ENCODE measurements at regions not wholly inside any gene's neighbourhood (a gene's known extent, or its start where the extent isn't known, plus 50 kb on each side); places are given as distances from the start of the nearest gene placed in this dataset.
A peak's percentile ranks its signal among the peaks of the same experiment; 100 is the strongest.
"Not testable (repeated sequence)": the region's sequence is repeated elsewhere in the genome, so short reads cannot be mapped to it uniquely, and the experiment has no call there.

DNA sequence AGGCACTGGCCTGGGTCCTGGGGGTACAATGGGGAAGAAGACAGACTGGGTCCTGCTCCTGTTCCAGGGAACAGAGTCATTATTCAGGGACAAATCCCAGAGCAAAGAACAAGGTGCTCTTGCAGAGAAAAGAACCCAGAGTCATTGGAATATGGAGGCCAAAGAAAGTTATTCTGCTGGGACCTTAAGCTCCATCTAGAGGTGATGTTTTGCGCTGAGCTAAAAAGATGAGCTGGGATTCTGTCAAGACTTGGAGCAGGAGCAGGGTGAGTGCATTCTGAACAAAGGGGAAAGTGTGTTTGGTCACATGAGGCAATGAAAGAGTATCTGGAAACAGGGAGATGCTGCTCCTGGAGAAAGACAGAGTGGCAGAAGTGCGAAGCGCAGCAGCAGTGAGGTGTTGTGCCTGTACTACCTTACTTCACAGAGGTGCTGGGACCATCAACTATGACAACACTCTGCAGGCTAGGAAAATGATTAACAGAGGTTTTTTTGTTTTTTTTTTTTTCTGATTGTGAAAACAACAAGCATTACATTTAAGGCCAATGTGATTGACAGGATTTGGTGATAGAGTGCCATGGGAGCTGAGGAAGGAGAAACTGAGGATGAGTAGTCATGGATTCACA lies 95.3 kb upstream of the TNFSF11 start:
- no peak overlapping the region for H3K4me3 Mint-ChIP-seq
- DNase-seq: no peak

GRCh38 chr13:42484386-42484785 lies 89.6 kb upstream of the TNFSF11 start:
- H3K4me3 Mint-ChIP-seq: no peak overlapping the region

More for the DNA sequence above, 95.3 kb upstream of the TNFSF11 start:
- Mint-ChIP-seq H3K27me3 (ENCODE audit: low read depth) (no peaks in the 10 kb centered on the region), H3K4me1 (ENCODE audit: low read depth) (peaks cover 16% of the 10 kb centered on the region), H3K36me3 (ENCODE audit: insufficient read depth) (no peaks in the 10 kb centered on the region), H3K9me3 (no peaks in the 10 kb centered on the region)
- ATAC-seq: no peak

GRCh38 chr13:42485272-42485671 lies 88.7 kb upstream of the TNFSF11 start:
- no peaks in the 10 kb centered on the region for H3K36me3 Mint-ChIP-seq (ENCODE audit: insufficient read depth)
- no peaks in the 10 kb centered on the region for H3K27me3 Mint-ChIP-seq (ENCODE audit: low read depth)
- no peaks in the 10 kb centered on the region for H3K9me3 Mint-ChIP-seq
- peaks cover 5% of the 10 kb centered on the region for H3K4me1 Mint-ChIP-seq (ENCODE audit: low read depth)
- H3K4me3 Mint-ChIP-seq: no peak overlapping the region
- DNase-seq: no peak
- ATAC-seq: no peak

More at GRCh38 chr13:42484386-42484785, 89.6 kb upstream of the TNFSF11 start:
- DNase-seq: no peak
- no peaks in the 10 kb centered on the region for H3K36me3 Mint-ChIP-seq (ENCODE audit: insufficient read depth)
- H3K4me1 Mint-ChIP-seq (ENCODE audit: low read depth): peaks cover 5% of the 10 kb centered on the region
- no peaks in the 10 kb centered on the region for H3K27me3 Mint-ChIP-seq (ENCODE audit: low read depth)
- H3K9me3 Mint-ChIP-seq: no peaks in the 10 kb centered on the region
- no peak for ATAC-seq

- Mint-ChIP-seq H3K9me3 (no peaks in the 10 kb centered on the region), H3K36me3 (ENCODE audit: insufficient read depth) (no peaks in the 10 kb centered on the region), H3K27me3 (ENCODE audit: low read depth) (no peaks in the 10 kb centered on the region), H3K4me1 (ENCODE audit: low read depth) (peaks cover 5% of the 10 kb centered on the region), H3K4me3 (no peak overlapping the region)
- no peak for ATAC-seq
- DNase-seq: no peak
These were observed 87.2 kb upstream of the TNFSF11 start for GRCh38 chr13:42486711-42487198.

- Mint-ChIP-seq H3K36me3 (ENCODE audit: insufficient read depth) (no peaks in the 10 kb centered on the region), H3K27me3 (ENCODE audit: low read depth) (no peaks in the 10 kb centered on the region), H3K9me3 (no peaks in the 10 kb centered on the region), H3K4me3 (no peak overlapping the region), H3K4me1 (ENCODE audit: low read depth) (peaks cover 5% of the 10 kb centered on the region)
- ATAC-seq (no peak), DNase-seq (no peak)
These were observed 86.7 kb upstream of the TNFSF11 start for GRCh38 chr13:42487221-42487620.

DNA sequence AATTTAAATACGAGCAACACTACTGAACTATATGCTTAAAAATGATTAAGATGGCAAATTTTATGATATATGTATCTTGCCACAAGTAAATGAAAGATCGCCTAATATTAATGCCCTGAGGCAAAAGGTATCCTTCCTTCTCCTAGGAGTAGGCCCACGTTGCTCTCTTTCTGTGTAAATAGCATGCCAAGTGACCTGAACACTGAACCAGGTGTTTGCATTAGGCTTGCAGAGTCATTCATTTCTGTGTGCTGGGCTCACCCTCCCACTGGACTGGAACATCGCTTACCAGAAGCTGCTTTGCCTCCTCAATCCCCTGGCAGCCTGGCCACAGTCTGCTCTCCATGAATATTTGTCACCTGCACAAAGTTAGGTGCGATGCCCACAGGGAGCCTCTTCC lies 83.3 kb upstream of the TNFSF11 start:
- Mint-ChIP-seq H3K27me3 (ENCODE audit: low read depth) (no peaks in the 10 kb centered on the region), H3K9me3 (no peaks in the 10 kb centered on the region), H3K36me3 (ENCODE audit: insufficient read depth) (no peaks in the 10 kb centered on the region), H3K4me1 (ENCODE audit: low read depth) (peaks cover 26% of the 10 kb centered on the region), H3K4me3 (no peak overlapping the region)
- ATAC-seq: no peak
- DNase-seq: no peak

- Mint-ChIP-seq H3K4me1 (ENCODE audit: low read depth) (peaks cover 35% of the 10 kb centered on the region), H3K27me3 (ENCODE audit: low read depth) (no peaks in the 10 kb centered on the region), H3K9me3 (no peaks in the 10 kb centered on the region), H3K36me3 (ENCODE audit: insufficient read depth) (no peaks in the 10 kb centered on the region), H3K4me3 (no peak overlapping the region)
- no peak for ATAC-seq
- DNase-seq: no peak
These were observed 81.5 kb upstream of the TNFSF11 start for GRCh38 chr13:42492372-42492920.

- Mint-ChIP-seq H3K4me3 (no peak overlapping the region), H3K9me3 (no peaks in the 10 kb centered on the region), H3K36me3 (ENCODE audit: insufficient read depth) (no peaks in the 10 kb centered on the region), H3K27me3 (ENCODE audit: low read depth) (no peaks in the 10 kb centered on the region), H3K4me1 (ENCODE audit: low read depth) (peaks cover 46% of the 10 kb centered on the region)
- ATAC-seq: peak in 1 of 2 donors; percentile 30
- DNase-seq: no peak
These were observed 79.8 kb upstream of the TNFSF11 start for GRCh38 chr13:42494157-42494556.

DNA sequence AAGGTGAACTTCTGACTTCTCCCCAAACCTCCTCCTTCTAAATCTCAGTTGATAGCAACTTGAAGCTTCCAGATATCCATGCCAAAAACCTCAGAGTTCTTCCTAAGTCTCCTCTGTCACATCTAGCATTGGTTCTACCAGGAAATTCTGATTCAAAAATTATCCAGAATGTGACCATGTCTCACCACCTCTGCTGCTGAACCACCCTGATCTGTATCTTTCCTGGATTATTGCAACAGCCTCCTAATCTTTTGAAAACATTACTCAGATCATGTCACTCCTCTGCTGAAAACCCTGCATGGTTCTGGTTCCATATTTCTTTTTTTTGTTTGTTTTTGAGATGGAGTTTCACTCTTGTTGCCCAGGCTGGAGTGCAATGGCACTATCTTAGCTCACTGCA lies 78.7 kb upstream of the TNFSF11 start:
- H3K27me3 Mint-ChIP-seq (ENCODE audit: low read depth): no peaks in the 10 kb centered on the region
- peak overlapping the region; percentile 11 for H3K4me3 Mint-ChIP-seq
- H3K36me3 Mint-ChIP-seq (ENCODE audit: insufficient read depth): peaks cover 2% of the 10 kb centered on the region
- ATAC-seq (peak; percentile 19 to 39), DNase-seq (no peak)
- H3K4me1 Mint-ChIP-seq (ENCODE audit: low read depth): peaks cover 46% of the 10 kb centered on the region
- H3K9me3 Mint-ChIP-seq: no peaks in the 10 kb centered on the region

GRCh38 chr13:42495751-42496150 lies 78.2 kb upstream of the TNFSF11 start:
- ATAC-seq: no peak
- Mint-ChIP-seq H3K27me3 (ENCODE audit: low read depth) (no peaks in the 10 kb centered on the region), H3K4me1 (ENCODE audit: low read depth) (peaks cover 46% of the 10 kb centered on the region), H3K36me3 (ENCODE audit: insufficient read depth) (peaks cover 2% of the 10 kb centered on the region), H3K9me3 (no peaks in the 10 kb centered on the region), H3K4me3 (no peak overlapping the region)
- no peak for DNase-seq

DNA sequence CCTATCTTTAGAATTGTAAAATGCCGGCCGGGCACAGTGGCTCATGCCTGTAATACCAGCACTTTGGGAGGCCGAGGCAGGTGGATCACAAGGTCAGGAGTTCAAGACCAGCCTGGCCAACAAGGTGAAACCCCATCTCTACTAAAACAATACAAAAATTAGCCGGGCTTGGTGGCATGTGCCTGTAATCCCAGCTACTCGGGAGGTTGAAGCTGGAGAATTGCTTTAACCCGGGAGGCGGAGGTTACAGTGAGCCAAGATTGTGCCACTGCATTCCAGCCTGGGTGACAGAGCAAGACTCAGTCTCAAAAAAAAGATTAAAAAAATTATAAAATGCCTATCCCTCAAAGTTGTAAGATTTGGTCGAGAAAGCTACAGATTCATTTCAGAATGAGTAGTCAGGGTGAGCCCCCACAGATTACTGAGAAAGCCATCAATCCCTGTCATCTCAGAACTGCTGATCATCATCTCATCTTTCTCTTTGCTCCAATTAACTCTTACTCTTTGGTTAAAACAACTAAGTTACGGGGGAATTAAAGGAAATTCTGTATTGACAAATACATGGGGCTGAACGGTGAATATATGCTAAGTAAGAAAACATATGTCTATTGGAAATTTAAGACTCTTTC lies 76.9 kb upstream of the TNFSF11 start:
- H3K4me3 Mint-ChIP-seq; DNase-seq; H3K9me3 Mint-ChIP-seq; H3K36me3 Mint-ChIP-seq (ENCODE audit: insufficient read depth); H3K27me3 Mint-ChIP-seq (ENCODE audit: low read depth): not testable (repeated sequence)
- peak; percentile 44 to 49 for ATAC-seq
- peaks cover 46% of the 10 kb centered on the region for H3K4me1 Mint-ChIP-seq (ENCODE audit: low read depth)

DNA sequence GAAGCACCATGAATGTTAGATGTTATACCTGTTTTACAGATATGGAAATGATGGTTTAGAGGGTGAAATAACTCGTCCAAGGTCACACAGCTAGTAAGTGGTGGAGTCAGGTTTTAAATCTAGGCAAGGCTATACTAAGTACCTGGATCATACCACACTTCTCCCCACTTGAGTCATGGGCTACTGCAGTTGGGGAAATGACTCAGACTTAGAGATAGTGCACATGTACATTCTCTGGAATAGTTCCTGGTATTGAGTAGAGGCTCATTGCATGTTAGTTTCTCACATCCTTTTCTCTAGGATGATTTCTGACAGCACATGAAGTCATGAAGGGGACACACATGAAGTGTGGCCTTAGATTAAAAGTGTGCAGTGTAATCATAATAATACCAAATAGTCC lies 76.2 kb upstream of the TNFSF11 start:
- H3K36me3 Mint-ChIP-seq (ENCODE audit: insufficient read depth): peaks cover 2% of the 10 kb centered on the region
- no peak for DNase-seq
- no peaks in the 10 kb centered on the region for H3K9me3 Mint-ChIP-seq
- peak; percentile 81 to 88 for ATAC-seq
- H3K4me3 Mint-ChIP-seq: no peak overlapping the region
- H3K27me3 Mint-ChIP-seq (ENCODE audit: low read depth): no peaks in the 10 kb centered on the region
- H3K4me1 Mint-ChIP-seq (ENCODE audit: low read depth): peaks cover 46% of the 10 kb centered on the region

DNA sequence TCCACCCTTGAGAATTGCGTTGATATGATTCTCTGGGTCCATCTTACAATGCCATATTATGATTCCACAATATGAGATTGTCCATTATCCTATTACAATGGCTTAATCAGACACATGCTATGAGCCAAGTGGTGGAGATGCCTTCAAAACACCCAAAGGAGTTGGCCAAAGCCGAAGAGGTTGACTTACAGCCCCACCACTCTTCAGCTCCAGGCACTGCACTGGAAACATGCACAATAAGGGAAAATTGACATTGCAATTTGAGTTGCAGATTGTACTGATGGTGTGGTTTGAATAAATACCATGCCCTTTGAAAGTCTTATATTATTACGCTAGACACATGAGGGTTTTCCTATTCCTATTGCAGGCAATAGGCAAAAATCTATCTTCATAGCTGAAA lies 75.4 kb upstream of the TNFSF11 start:
- ATAC-seq (no peak), DNase-seq (no peak)
- Mint-ChIP-seq H3K36me3 (ENCODE audit: insufficient read depth) (peaks cover 2% of the 10 kb centered on the region), H3K4me3 (no peak overlapping the region), H3K4me1 (ENCODE audit: low read depth) (peaks cover 44% of the 10 kb centered on the region), H3K27me3 (ENCODE audit: low read depth) (no peaks in the 10 kb centered on the region), H3K9me3 (no peaks in the 10 kb centered on the region)

All from activated T-cell treated with anti-CD3 and anti-CD28 coated beads, Interleukin-2, amount 50 U/mL, for 4 hours (primary cell).